H9 (cell line): ENCODE measurements at regions not wholly inside any gene's neighbourhood (a gene's known extent, or its start where the extent isn't known, plus 50 kb on each side); places are given as distances from the start of the nearest gene placed in this dataset.

Experiments used
- DNase-seq: peaks from one replicate; pipeline ENCODE4 v3.0.0-alpha.2; 2017
- H2AFZ ChIP-seq: one replicate; pipeline ENCODE4 v1.6.1; 2013; ENCODE audit warnings: mild to moderate bottlenecking, low read length, control low read depth, moderate library complexity
- H2AK5ac ChIP-seq: 2 replicates; pipeline ENCODE4 v1.6.1; 2013; ENCODE audit warnings: low read length, control low read depth, mixed read lengths; ENCODE audit not compliant: insufficient read length
- H2BK120ac ChIP-seq: one replicate; pipeline ENCODE4 v1.6.1; 2013; ENCODE audit warnings: low read depth, mild to moderate bottlenecking, low read length, control low read depth, inconsistent platforms; ENCODE audit not compliant: poor library complexity, severe bottlenecking
- H2BK12ac ChIP-seq: 2 replicates; pipeline ENCODE4 v1.6.1; 2013; ENCODE audit warnings: low read length, control low read depth, mixed read lengths, low read depth; ENCODE audit not compliant: insufficient read length
- H2BK15ac ChIP-seq: 2 replicates; pipeline ENCODE4 v1.6.1; 2013; ENCODE audit warnings: low read depth, low read length, control low read depth
- H2BK20ac ChIP-seq: one replicate; pipeline ENCODE4 v1.6.1; 2013; ENCODE audit warnings: low read depth, mild to moderate bottlenecking, low read length, control low read depth, inconsistent platforms; ENCODE audit not compliant: poor library complexity, severe bottlenecking
- H2BK5ac ChIP-seq: 2 replicates; pipeline ENCODE4 v1.6.1; 2013; ENCODE audit warnings: low read length, control low read depth, mixed read lengths; ENCODE audit not compliant: insufficient read length
- H3K14ac ChIP-seq: 2 replicates; pipeline ENCODE4 v1.6.1; 2013; ENCODE audit warnings: low read length, control low read depth; ENCODE audit not compliant: insufficient read depth
- H3K18ac ChIP-seq: 2 replicates; pipeline ENCODE4 v1.6.1; 2013; ENCODE audit warnings: low read depth, mild to moderate bottlenecking, mixed read lengths, low read length, control low read depth; ENCODE audit not compliant: insufficient read length
- H3K23ac ChIP-seq: 2 replicates; pipeline ENCODE4 v1.6.1; 2013; ENCODE audit warnings: low read length, control low read depth, mixed read lengths, low read depth; ENCODE audit not compliant: insufficient read length
- H3K23me2 ChIP-seq: 2 replicates; pipeline ENCODE4 v1.6.1; 2013; ENCODE audit warnings: low read depth, mild to moderate bottlenecking, mixed read lengths, low read length, control low read depth; ENCODE audit not compliant: insufficient read length, poor library complexity, severe bottlenecking
- H3K27ac ChIP-seq: 2 replicates; pipeline ENCODE4 v1.5.1; 2013; ENCODE audit warnings: low read length, control low read depth, mixed read lengths, low read depth; ENCODE audit not compliant: insufficient read length
- H3K27me3 ChIP-seq: 2 replicates; pipeline ENCODE4 v1.6.1; 2013; ENCODE audit warnings: low read length, control low read depth, inconsistent platforms; ENCODE audit not compliant: insufficient read depth
- H3K4ac ChIP-seq: 2 replicates; pipeline ENCODE4 v1.6.1; 2013; ENCODE audit warnings: low read depth, mild to moderate bottlenecking, control low read depth, inconsistent platforms, low read length, moderate library complexity
- H3K4me1 ChIP-seq: 2 replicates; pipeline ENCODE4 v1.6.1; 2013; ENCODE audit warnings: low read length, control low read depth, inconsistent platforms; ENCODE audit not compliant: insufficient read depth
- H3K4me2 ChIP-seq: 2 replicates; pipeline ENCODE4 v1.6.1; 2013; ENCODE audit warnings: low read length, control low read depth, mixed read lengths; ENCODE audit not compliant: insufficient read length, insufficient read depth
- H3K56ac ChIP-seq: 2 replicates; pipeline ENCODE4 v1.6.1; 2013; ENCODE audit warnings: low read depth, mild to moderate bottlenecking, mixed read lengths, low read length, control low read depth; ENCODE audit not compliant: insufficient read length
- H3K79me1 ChIP-seq: 2 replicates; pipeline ENCODE4 v1.6.1; 2013; ENCODE audit warnings: low read depth, mild to moderate bottlenecking, moderate library complexity, low read length, control low read depth, inconsistent platforms; ENCODE audit not compliant: insufficient read depth, poor library complexity, severe bottlenecking
- H3K79me2 ChIP-seq: 2 replicates; pipeline ENCODE4 v1.6.1; 2013; ENCODE audit warnings: low read length, control low read depth, inconsistent platforms; ENCODE audit not compliant: insufficient read depth
- H3K9ac ChIP-seq: 2 replicates; pipeline ENCODE4 v1.6.1; 2013; ENCODE audit warnings: low read length, control low read depth, mixed read lengths; ENCODE audit not compliant: insufficient read length; ENCODE audit errors: extremely low read depth
- H3K9me3 ChIP-seq: one replicate; pipeline ENCODE4 v1.6.1; 2013; ENCODE audit warnings: low read depth, low read length, inconsistent platforms; ENCODE audit not compliant: control insufficient read depth
- H3T11ph ChIP-seq: one replicate; pipeline ENCODE4 v1.6.1; 2013; ENCODE audit warnings: mild to moderate bottlenecking, low read length, control low read depth, inconsistent platforms
- H4K20me1 ChIP-seq: one replicate; pipeline ENCODE4 v1.6.1; 2013; ENCODE audit not compliant: control insufficient read depth, insufficient read length, insufficient read depth
- H4K5ac ChIP-seq: 2 replicates; pipeline ENCODE4 v1.6.1; 2013; ENCODE audit warnings: low read depth, mild to moderate bottlenecking, mixed read lengths, low read length, control low read depth; ENCODE audit not compliant: insufficient read length
- H4K8ac ChIP-seq: replicated peaks from 2 replicates; pipeline ENCODE4 v1.6.1; 2013; ENCODE audit warnings: low read length, control low read depth, mixed read lengths, low read depth; ENCODE audit not compliant: insufficient read length
- H4K91ac ChIP-seq: 2 replicates; pipeline ENCODE4 v1.6.1; 2013; ENCODE audit warnings: low read depth, mild to moderate bottlenecking, moderate library complexity, mixed read lengths, low read length, control low read depth; ENCODE audit not compliant: insufficient read length
- H3K27ac Mint-ChIP-seq, 3 experiments: 2 replicates in 2 of 3; 3 replicates in 1 of 3; pipeline ENCODE4 v1.8.0; 2020 to 2021; ENCODE audit warnings: mixed read lengths in 3 of 3, mild to moderate bottlenecking in 1 of 3, moderate library complexity in 1 of 3
- H3K27me3 Mint-ChIP-seq: 2 replicates; pipeline ENCODE4 v1.8.0; 2021; ENCODE audit warnings: low read depth, mild to moderate bottlenecking, moderate library complexity, mixed read lengths
- H3K36me3 Mint-ChIP-seq, 3 experiments: 2 replicates in 2 of 3; 3 replicates in 1 of 3; pipeline ENCODE4 v1.8.0; 2020 to 2021; ENCODE audit warnings: low read depth in 3 of 3, mixed read lengths in 3 of 3; ENCODE audit not compliant: insufficient read depth in 1 of 3
- H3K4me1 Mint-ChIP-seq, 2 experiments: 2 replicates each; pipeline ENCODE4 v1.8.0; 2020; ENCODE audit warnings: mixed read lengths in 2 of 2
- H3K4me3 Mint-ChIP-seq, 2 experiments: 2 replicates in 1 of 2; 3 replicates in 1 of 2; pipeline ENCODE4 v1.8.0; 2020 to 2021; ENCODE audit warnings: mild to moderate bottlenecking in 2 of 2, mixed read lengths in 2 of 2, moderate library complexity in 1 of 2
- H3K9me3 Mint-ChIP-seq, 2 experiments: 2 replicates in 1 of 2; 3 replicates in 1 of 2; pipeline ENCODE4 v1.8.0; 2020; ENCODE audit warnings: mild to moderate bottlenecking in 2 of 2, mixed read lengths in 2 of 2, moderate library complexity in 1 of 2
- WGBS: extraction: QIAGEN DNeasy Blood & Tissue Kit; methylation state at CpG from one replicate; pipeline ENCODE4 v1.1.7; 2013; ENCODE audit warnings: missing lambda C conversion rate, low lambda C conversion rate, mixed read lengths; ENCODE audit not compliant: insufficient read length; ENCODE audit errors: extremely low coverage; 5-methylcytosine and 5-hydroxymethylcytosine counted together
- TF ChIP-seq, protein P1 (sequence below): fragments of 200-600 bp; sonication (generic); conservative IDR thresholded peaks from 3 replicates; pipeline ENCODE4 v1.8.0; 2021; ENCODE audit warnings: antibody characterized with exemption, mild to moderate bottlenecking

DNA sequence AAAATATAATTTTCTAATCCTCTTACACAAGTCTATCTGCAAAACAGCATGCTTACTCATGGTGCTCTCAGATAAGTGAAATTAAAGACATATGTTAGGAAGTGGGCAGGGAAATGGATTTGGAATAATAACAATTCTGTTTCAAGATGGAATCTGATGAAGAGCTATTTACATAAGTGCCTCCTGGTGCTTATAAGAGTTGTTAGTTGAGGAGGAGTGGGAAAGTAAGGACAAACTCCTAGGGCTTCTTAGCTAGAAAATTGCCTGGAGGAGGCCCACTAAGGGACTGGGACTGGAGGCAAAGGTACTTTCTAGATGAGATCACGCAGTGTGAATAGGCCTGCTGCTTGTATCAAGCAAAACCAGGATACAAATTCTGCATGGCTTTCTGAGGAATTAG is 939.8 kb downstream of the GLUD2 start:
- H3K14ac ChIP-seq: no peak overlapping the region
- no peak overlapping the region for H3K18ac ChIP-seq
- H3K79me1 ChIP-seq: no peaks in the 10 kb centered on the region
- no peak overlapping the region for H4K5ac ChIP-seq
- H3K4me2 ChIP-seq: no peak overlapping the region
- Mint-ChIP-seq H3K4me1 (no peaks in the 10 kb centered on the region), H3K27me3 (no peaks in the 10 kb centered on the region), H3K36me3 (no peaks in the 10 kb centered on the region; a peak in 1 of 7 replicates), H3K9me3 (peaks cover 13 to 66% of the 10 kb centered on the region in 2 experiments), H3K27ac (no peak overlapping the region), H3K4me3 (no peak overlapping the region)
- no peaks in the 10 kb centered on the region for H3K4me1 ChIP-seq
- no peak overlapping the region for H4K8ac ChIP-seq
- no CpG with 5 or more reads among the region's 1 CpG for WGBS
- H3K9me3 ChIP-seq: no peaks in the 10 kb centered on the region
- no peaks in the 10 kb centered on the region for H4K20me1 ChIP-seq
- H2BK20ac ChIP-seq: no peak overlapping the region
- no peak overlapping the region for H3K56ac ChIP-seq
- H2BK15ac ChIP-seq: no peak overlapping the region
- H3K27me3 ChIP-seq: no peaks in the 10 kb centered on the region
- H3K23me2 ChIP-seq: no peaks in the 10 kb centered on the region
- H3K23ac ChIP-seq: no peak overlapping the region
- H3K27ac ChIP-seq: no peak overlapping the region
- TF ChIP-seq, protein P1, sequence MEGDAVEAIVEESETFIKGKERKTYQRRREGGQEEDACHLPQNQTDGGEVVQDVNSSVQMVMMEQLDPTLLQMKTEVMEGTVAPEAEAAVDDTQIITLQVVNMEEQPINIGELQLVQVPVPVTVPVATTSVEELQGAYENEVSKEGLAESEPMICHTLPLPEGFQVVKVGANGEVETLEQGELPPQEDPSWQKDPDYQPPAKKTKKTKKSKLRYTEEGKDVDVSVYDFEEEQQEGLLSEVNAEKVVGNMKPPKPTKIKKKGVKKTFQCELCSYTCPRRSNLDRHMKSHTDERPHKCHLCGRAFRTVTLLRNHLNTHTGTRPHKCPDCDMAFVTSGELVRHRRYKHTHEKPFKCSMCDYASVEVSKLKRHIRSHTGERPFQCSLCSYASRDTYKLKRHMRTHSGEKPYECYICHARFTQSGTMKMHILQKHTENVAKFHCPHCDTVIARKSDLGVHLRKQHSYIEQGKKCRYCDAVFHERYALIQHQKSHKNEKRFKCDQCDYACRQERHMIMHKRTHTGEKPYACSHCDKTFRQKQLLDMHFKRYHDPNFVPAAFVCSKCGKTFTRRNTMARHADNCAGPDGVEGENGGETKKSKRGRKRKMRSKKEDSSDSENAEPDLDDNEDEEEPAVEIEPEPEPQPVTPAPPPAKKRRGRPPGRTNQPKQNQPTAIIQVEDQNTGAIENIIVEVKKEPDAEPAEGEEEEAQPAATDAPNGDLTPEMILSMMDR: no peak
- H2AFZ ChIP-seq: no peak overlapping the region
- H2BK120ac ChIP-seq: no peak overlapping the region
- H3K4ac ChIP-seq: no peak overlapping the region
- H3K79me2 ChIP-seq: no peaks in the 10 kb centered on the region
- H2BK5ac ChIP-seq: no peak overlapping the region
- H4K91ac ChIP-seq: no peak overlapping the region
- no peak overlapping the region for H3K9ac ChIP-seq
- no peak overlapping the region for H2BK12ac ChIP-seq
- no peak for DNase-seq
- H3T11ph ChIP-seq: no peak overlapping the region
- no peak overlapping the region for H2AK5ac ChIP-seq
